ENCODE measurements at regions not wholly inside any gene's neighbourhood (a gene's known extent, or its start where the extent isn't known, plus 50 kb on each side); places are given as distances from the start of the nearest gene placed in this dataset.

- TF ChIP-seq ELK4 (CRISPR knock-in tag; IDR thresholded peaks at IDR 0.05; ENCODE audit: borderline replicate concordance) = no peak
- TF ChIP-seq HMGXB4 (CRISPR knock-in tag; IDR thresholded peaks at IDR 0.05; ENCODE audit: borderline replicate concordance in 1 of 2, low read depth in 1 of 2) = peak in 1 of 2 experiments; percentile 86; a peak in 1 of 4 replicates
- no peak; the same call in 1 of the 2 replicates for TF ChIP-seq HIC2 (CRISPR knock-in tag; IDR thresholded peaks at IDR 0.05; ENCODE audit: low read depth)
- TF ChIP-seq NR3C1 (CRISPR knock-in tag; IDR thresholded peaks at IDR 0.05) = no peak
- TF ChIP-seq THAP11 (CRISPR knock-in tag; IDR thresholded peaks at IDR 0.05) = peak; percentile 74
- TF ChIP-seq TBX3 (IDR thresholded peaks at IDR 0.05; ENCODE audit: borderline replicate concordance) = peak; percentile 74; the same call in 1 of the 2 replicates
- TF ChIP-seq WIZ (CRISPR knock-in tag; IDR thresholded peaks at IDR 0.05) = no peak
- TF ChIP-seq REST (IDR thresholded peaks at IDR 0.05; ENCODE audit: borderline replicate concordance in 1 of 2, low read depth in 1 of 2, low read length in 2 of 2) = peak in 1 of 2 experiments; percentile 87; a peak in 3 of 4 replicates
- peak; percentile 94 for TF ChIP-seq HDAC1 (CRISPR knock-in tag; IDR thresholded peaks at IDR 0.05)
- no peak; the same call in none of the 2 replicates for TF ChIP-seq ETV5 (CRISPR knock-in tag; IDR thresholded peaks at IDR 0.05; ENCODE audit: borderline replicate concordance)
- TF ChIP-seq RFX1 (IDR thresholded peaks at IDR 0.05) = no peak
- no peak for TF ChIP-seq ZNF337 (CRISPR knock-in tag; IDR thresholded peaks at IDR 0.05; ENCODE audit: borderline replicate concordance, low read depth)
- TF ChIP-seq NFRKB (IDR thresholded peaks at IDR 0.05) = no peak
- TF ChIP-seq NFATC3 (CRISPR knock-in tag; IDR thresholded peaks at IDR 0.05) = no peak
- peak; percentile 18; the same call in 1 of the 2 replicates for TF ChIP-seq ZNF281 (CRISPR knock-in tag; IDR thresholded peaks at IDR 0.05; ENCODE audit: borderline replicate concordance)
- peak; percentile 96 for TF ChIP-seq ZNF788 (CRISPR knock-in tag; IDR thresholded peaks at IDR 0.05; ENCODE audit: borderline replicate concordance)
- peak; percentile 90 for TF ChIP-seq ZNF124 (CRISPR knock-in tag; IDR thresholded peaks at IDR 0.05)
- no peak for TF ChIP-seq ZNF549 (CRISPR knock-in tag; IDR thresholded peaks at IDR 0.05)
Measured at GRCh38 chr17:73798111-73798748, 154.0 kb upstream of the SDK2 start (continued).

All from HepG2 (cell line).